GM11168 (cell line): ENCODE measurements at regions not wholly inside any gene's neighbourhood (a gene's known extent, or its start where the extent isn't known, plus 50 kb on each side); places are given as distances from the start of the nearest gene placed in this dataset.

Source experiments
- in situ Hi-C: fragments of 300-500 bp; cut with MboI; formaldehyde crosslinking; loops from one replicate; pipeline ENCODE4 v1.12.0; 2022; ENCODE audit warnings: low sequenced_read_pairs; ENCODE audit not compliant: unreplicated experiment

DNA sequence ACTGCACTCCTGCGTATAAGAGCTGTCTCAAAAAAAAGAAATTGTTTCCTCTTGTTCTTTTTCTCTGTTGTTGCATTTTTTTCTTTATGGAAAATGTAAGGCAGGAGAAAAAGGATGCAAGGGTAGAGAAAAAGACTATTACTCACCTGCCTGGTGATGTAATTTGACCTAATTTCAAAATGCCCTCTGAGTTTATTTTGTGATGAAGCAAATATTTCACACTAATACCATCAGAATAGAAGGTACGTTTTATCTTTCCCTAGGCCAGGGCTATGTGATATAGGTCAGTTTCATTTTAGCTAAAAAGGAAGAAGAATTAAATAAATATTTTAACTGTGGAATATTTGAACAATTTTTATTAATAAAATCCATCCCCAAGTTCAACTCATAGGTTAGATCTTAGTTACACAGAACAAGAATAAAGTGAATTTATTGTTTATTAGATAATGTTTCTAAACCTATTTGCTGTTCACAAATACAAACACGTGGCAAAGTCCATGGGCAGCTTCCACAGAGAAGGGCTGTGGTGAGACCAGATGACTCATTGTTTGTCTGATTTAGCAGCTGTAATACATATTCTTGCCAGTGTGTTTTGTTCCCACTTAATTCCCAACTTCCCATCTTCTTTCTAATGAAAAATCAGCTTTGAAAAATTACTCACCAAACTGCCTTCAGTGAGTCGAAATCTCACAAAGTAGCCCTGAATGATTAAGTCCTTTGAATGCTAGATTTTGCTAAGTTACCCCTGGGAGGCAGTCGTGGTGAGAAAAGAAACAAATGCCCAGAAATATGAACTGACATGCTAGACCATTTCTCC, 52.8 kb upstream of the CCDC112 start:
- in situ Hi-C loops: no loop called here

GRCh38 chr5:115348175-115348574, 51.7 kb upstream of the CCDC112 start:
- in situ Hi-C loops: no loop called here
